ENCODE measurements at regions not wholly inside any gene's neighbourhood (a gene's known extent, or its start where the extent isn't known, plus 50 kb on each side); places are given as distances from the start of the nearest gene placed in this dataset.
A peak's percentile ranks its signal among the peaks of the same experiment; 100 is the strongest.

DNA sequence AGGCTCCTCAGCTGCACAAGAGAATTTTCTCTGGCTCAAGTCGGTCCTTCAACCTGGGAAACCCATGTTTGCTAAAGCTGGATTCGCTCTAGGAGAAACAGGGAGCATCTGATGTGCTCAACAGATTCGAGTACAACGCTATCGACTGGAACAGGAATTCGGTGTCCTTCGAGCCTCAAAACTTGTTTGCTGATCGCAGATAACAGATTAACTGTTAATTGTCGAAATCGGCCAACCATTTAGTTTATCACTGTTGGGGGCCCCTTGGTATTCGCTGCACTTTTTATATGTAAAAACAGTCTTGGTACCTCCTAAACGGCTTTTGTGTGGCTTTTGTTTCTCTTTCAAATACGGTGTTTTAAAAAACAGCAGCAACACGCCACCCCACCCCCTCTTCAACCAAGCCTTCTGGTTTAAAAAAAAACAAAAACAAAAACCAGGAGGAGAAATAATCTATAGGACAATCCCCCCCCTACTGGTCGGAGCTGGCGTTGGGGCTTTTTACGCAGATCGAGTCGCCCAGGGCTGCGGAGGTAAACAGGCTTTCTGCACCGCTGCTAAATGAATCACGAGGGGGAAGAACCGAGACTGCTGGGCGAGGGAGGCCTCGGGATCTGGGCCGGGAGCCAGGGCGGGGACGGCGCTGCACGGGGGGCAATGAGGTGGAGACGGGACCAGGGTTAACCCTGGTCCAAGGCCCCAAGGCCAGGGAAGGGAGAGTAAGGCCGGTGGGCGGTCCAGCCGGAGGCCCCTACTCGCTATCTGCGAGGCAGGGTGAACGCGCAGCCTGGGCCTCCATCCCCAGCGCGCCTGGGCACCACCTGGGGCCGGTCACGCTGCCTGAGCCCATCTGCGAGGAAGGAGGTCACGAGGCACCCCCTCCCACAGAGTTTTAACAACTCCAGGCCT lies 71.7 kb upstream of the BCOR start (continued):
- TF ChIP-seq, protein P1, sequence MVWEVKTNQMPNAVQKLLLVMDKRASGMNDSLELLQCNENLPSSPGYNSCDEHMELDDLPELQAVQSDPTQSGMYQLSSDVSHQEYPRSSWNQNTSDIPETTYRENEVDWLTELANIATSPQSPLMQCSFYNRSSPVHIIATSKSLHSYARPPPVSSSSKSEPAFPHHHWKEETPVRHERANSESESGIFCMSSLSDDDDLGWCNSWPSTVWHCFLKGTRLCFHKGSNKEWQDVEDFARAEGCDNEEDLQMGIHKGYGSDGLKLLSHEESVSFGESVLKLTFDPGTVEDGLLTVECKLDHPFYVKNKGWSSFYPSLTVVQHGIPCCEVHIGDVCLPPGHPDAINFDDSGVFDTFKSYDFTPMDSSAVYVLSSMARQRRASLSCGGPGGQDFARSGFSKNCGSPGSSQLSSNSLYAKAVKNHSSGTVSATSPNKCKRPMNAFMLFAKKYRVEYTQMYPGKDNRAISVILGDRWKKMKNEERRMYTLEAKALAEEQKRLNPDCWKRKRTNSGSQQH (CRISPR knock-in tag; IDR thresholded peaks at IDR 0.05; ENCODE audit: low read depth): no peak
- TF ChIP-seq KMT2B (CRISPR knock-in tag; IDR thresholded peaks at IDR 0.05) (no peak), ZNF792 (CRISPR knock-in tag; IDR thresholded peaks at IDR 0.05) (no peak), ZNF431 (CRISPR knock-in tag; IDR thresholded peaks at IDR 0.05; ENCODE audit: borderline replicate concordance, low read depth) (no peak), RBFOX2 (IDR thresholded peaks at IDR 0.05; ENCODE audit: low read depth, low read length) (no peak), CREB1 (IDR thresholded peaks at IDR 0.05) (no peak), CREB1 (CRISPR knock-in tag; IDR thresholded peaks at IDR 0.05) (no peak), ZNF20 (CRISPR knock-in tag; IDR thresholded peaks at IDR 0.05) (no peak), NFYB (CRISPR knock-in tag; IDR thresholded peaks at IDR 0.05) (no peak), ZNF292 (CRISPR knock-in tag; IDR thresholded peaks at IDR 0.05; ENCODE audit: borderline replicate concordance, low read depth) (no peak), FOSL2 (CRISPR knock-in tag; IDR thresholded peaks at IDR 0.05) (0 out of 2 replicates have a peak, but pooled peaks have one; percentile 28), ZNF678 (CRISPR knock-in tag; IDR thresholded peaks at IDR 0.05) (no peak), RXRB (CRISPR knock-in tag; IDR thresholded peaks at IDR 0.05; ENCODE audit: borderline replicate concordance) (peak; percentile 34), SOX6 (IDR thresholded peaks at IDR 0.05) (no peak), SOX6 (CRISPR knock-in tag; IDR thresholded peaks at IDR 0.05) (peak; percentile 60)
- TF ChIP-seq, protein P2, sequence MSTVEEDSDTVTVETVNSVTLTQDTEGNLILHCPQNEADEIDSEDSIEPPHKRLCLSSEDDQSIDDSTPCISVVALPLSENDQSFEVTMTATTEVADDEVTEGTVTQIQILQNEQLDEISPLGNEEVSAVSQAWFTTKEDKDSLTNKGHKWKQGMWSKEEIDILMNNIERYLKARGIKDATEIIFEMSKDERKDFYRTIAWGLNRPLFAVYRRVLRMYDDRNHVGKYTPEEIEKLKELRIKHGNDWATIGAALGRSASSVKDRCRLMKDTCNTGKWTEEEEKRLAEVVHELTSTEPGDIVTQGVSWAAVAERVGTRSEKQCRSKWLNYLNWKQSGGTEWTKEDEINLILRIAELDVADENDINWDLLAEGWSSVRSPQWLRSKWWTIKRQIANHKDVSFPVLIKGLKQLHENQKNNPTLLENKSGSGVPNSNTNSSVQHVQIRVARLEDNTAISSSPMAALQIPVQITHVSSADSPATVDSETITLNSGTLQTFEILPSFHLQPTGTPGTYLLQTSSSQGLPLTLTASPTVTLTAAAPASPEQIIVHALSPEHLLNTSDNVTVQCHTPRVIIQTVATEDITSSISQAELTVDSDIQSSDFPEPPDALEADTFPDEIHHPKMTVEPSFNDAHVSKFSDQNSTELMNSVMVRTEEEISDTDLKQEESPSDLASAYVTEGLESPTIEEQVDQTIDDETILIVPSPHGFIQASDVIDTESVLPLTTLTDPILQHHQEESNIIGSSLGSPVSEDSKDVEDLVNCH (CRISPR knock-in tag; IDR thresholded peaks at IDR 0.05): no peak
- TF ChIP-seq, protein P3, sequence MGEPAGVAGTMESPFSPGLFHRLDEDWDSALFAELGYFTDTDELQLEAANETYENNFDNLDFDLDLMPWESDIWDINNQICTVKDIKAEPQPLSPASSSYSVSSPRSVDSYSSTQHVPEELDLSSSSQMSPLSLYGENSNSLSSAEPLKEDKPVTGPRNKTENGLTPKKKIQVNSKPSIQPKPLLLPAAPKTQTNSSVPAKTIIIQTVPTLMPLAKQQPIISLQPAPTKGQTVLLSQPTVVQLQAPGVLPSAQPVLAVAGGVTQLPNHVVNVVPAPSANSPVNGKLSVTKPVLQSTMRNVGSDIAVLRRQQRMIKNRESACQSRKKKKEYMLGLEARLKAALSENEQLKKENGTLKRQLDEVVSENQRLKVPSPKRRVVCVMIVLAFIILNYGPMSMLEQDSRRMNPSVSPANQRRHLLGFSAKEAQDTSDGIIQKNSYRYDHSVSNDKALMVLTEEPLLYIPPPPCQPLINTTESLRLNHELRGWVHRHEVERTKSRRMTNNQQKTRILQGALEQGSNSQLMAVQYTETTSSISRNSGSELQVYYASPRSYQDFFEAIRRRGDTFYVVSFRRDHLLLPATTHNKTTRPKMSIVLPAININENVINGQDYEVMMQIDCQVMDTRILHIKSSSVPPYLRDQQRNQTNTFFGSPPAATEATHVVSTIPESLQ (CRISPR knock-in tag; conservative IDR thresholded peaks at IDR 0.05): no peak
- TF ChIP-seq, protein P4, sequence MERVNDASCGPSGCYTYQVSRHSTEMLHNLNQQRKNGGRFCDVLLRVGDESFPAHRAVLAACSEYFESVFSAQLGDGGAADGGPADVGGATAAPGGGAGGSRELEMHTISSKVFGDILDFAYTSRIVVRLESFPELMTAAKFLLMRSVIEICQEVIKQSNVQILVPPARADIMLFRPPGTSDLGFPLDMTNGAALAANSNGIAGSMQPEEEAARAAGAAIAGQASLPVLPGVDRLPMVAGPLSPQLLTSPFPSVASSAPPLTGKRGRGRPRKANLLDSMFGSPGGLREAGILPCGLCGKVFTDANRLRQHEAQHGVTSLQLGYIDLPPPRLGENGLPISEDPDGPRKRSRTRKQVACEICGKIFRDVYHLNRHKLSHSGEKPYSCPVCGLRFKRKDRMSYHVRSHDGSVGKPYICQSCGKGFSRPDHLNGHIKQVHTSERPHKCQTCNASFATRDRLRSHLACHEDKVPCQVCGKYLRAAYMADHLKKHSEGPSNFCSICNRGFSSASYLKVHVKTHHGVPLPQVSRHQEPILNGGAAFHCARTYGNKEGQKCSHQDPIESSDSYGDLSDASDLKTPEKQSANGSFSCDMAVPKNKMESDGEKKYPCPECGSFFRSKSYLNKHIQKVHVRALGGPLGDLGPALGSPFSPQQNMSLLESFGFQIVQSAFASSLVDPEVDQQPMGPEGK (CRISPR knock-in tag; IDR thresholded peaks at IDR 0.05): peak; percentile 63; the same call in 1 of the 2 replicates
- TF ChIP-seq, protein P5, sequence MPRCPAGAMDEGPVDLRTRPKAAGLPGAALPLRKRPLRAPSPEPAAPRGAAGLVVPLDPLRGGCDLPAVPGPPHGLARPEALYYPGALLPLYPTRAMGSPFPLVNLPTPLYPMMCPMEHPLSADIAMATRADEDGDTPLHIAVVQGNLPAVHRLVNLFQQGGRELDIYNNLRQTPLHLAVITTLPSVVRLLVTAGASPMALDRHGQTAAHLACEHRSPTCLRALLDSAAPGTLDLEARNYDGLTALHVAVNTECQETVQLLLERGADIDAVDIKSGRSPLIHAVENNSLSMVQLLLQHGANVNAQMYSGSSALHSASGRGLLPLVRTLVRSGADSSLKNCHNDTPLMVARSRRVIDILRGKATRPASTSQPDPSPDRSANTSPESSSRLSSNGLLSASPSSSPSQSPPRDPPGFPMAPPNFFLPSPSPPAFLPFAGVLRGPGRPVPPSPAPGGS (CRISPR knock-in tag; IDR thresholded peaks at IDR 0.05): no peak

Measured in HepG2 (cell line).